ENCODE measurements at regions not wholly inside any gene's neighbourhood (a gene's known extent, or its start where the extent isn't known, plus 50 kb on each side); places are given as distances from the start of the nearest gene placed in this dataset.

- no peak for TF ChIP-seq MAX (IDR thresholded peaks at IDR 0.05)
- no peak for TF ChIP-seq TEAD4 (IDR thresholded peaks at IDR 0.05)
- TF ChIP-seq RAD21 (IDR thresholded peaks at IDR 0.05; ENCODE audit: low read depth): no peak
- no peak for TF ChIP-seq TAF1 (IDR thresholded peaks at IDR 0.05; ENCODE audit: low read depth)
- TF ChIP-seq YY1 (IDR thresholded peaks at IDR 0.05; ENCODE audit: low read depth): no peak
- TF ChIP-seq TCF12 (IDR thresholded peaks at IDR 0.05; ENCODE audit: low read depth): no peak
Observed at GRCh38 chr1:55331351-55331750, 116.2 kb upstream of the USP24 start.

- TF ChIP-seq MAX (IDR thresholded peaks at IDR 0.05) (no peak), REST (IDR thresholded peaks at IDR 0.05; ENCODE audit: low read depth) (no peak), TCF12 (IDR thresholded peaks at IDR 0.05; ENCODE audit: low read depth) (no peak), ZBTB7A (IDR thresholded peaks at IDR 0.05; ENCODE audit: low read depth) (no peak), CEBPB (IDR thresholded peaks at IDR 0.05) (no peak), FOXM1 (IDR thresholded peaks at IDR 0.05; ENCODE audit: borderline replicate concordance, low read depth) (no peak), TEAD4 (IDR thresholded peaks at IDR 0.05) (no peak), NFIC (IDR thresholded peaks at IDR 0.05) (no peak), EP300 (IDR thresholded peaks at IDR 0.05; ENCODE audit: borderline replicate concordance) (no peak), CREB1 (IDR thresholded peaks at IDR 0.05; ENCODE audit: low read depth) (no peak), EGR1 (IDR thresholded peaks at IDR 0.05) (no peak), USF1 (IDR thresholded peaks at IDR 0.05) (no peak), YY1 (IDR thresholded peaks at IDR 0.05; ENCODE audit: low read depth) (no peak)
Observed at GRCh38 chr1:55329808-55330432, 114.8 kb upstream of the USP24 start.

- TF ChIP-seq TEAD4 (IDR thresholded peaks at IDR 0.05) (no peak), YY1 (IDR thresholded peaks at IDR 0.05; ENCODE audit: low read depth) (no peak), NFIC (IDR thresholded peaks at IDR 0.05) (no peak), EGR1 (IDR thresholded peaks at IDR 0.05) (no peak), ZBTB7A (IDR thresholded peaks at IDR 0.05; ENCODE audit: low read depth) (no peak), MAX (IDR thresholded peaks at IDR 0.05) (no peak), RAD21 (IDR thresholded peaks at IDR 0.05; ENCODE audit: low read depth) (no peak), REST (IDR thresholded peaks at IDR 0.05; ENCODE audit: low read depth) (no peak), USF1 (IDR thresholded peaks at IDR 0.05) (no peak), EP300 (IDR thresholded peaks at IDR 0.05; ENCODE audit: borderline replicate concordance) (no peak), CREB1 (IDR thresholded peaks at IDR 0.05; ENCODE audit: low read depth) (no peak), CEBPB (IDR thresholded peaks at IDR 0.05) (no peak)
Observed at GRCh38 chr1:55329091-55329490, 113.9 kb upstream of the USP24 start.

GRCh38 chr1:55326496-55327243, 111.5 kb upstream of the USP24 start:
- TF ChIP-seq USF1 (IDR thresholded peaks at IDR 0.05) (no peak), EGR1 (IDR thresholded peaks at IDR 0.05) (no peak), TEAD4 (IDR thresholded peaks at IDR 0.05) (no peak), REST (IDR thresholded peaks at IDR 0.05; ENCODE audit: low read depth) (no peak), RAD21 (IDR thresholded peaks at IDR 0.05; ENCODE audit: low read depth) (no peak), TAF1 (IDR thresholded peaks at IDR 0.05; ENCODE audit: low read depth) (no peak), MAX (IDR thresholded peaks at IDR 0.05) (no peak), EP300 (IDR thresholded peaks at IDR 0.05; ENCODE audit: borderline replicate concordance) (no peak), TCF12 (IDR thresholded peaks at IDR 0.05; ENCODE audit: low read depth) (no peak), CEBPB (IDR thresholded peaks at IDR 0.05) (no peak), ZBTB7A (IDR thresholded peaks at IDR 0.05; ENCODE audit: low read depth) (no peak), NFIC (IDR thresholded peaks at IDR 0.05) (no peak), CREB1 (IDR thresholded peaks at IDR 0.05; ENCODE audit: low read depth) (no peak), FOXM1 (IDR thresholded peaks at IDR 0.05; ENCODE audit: borderline replicate concordance, low read depth) (no peak), YY1 (IDR thresholded peaks at IDR 0.05; ENCODE audit: low read depth) (no peak)
